NCI-H345 (cell line): ENCODE measurements at regions not wholly inside any gene's neighbourhood (a gene's known extent, or its start where the extent isn't known, plus 50 kb on each side); places are given as distances from the start of the nearest gene placed in this dataset.
"Not testable (repeated sequence)": the region's sequence is repeated elsewhere in the genome, so short reads cannot be mapped to it uniquely, and the experiment has no call there.

Experiments
- DNase-seq: peaks from one replicate; lab custom pipeline; 2025; lab: John Stamatoyannopoulos, UW

GRCh38 chr18:77373730-77374445, 124.2 kb downstream of the GALR1 start:
- DNase-seq, result no peak

- no peak for DNase-seq
Measured at GRCh38 chr18:77374446-77374805, 124.8 kb downstream of the GALR1 start.

- peak; percentile 91 for DNase-seq
Measured at GRCh38 chr18:77376043-77376732, 126.5 kb downstream of the GALR1 start.

- no peak for DNase-seq
Measured at GRCh38 chr18:77376733-77377094, 127.1 kb downstream of the GALR1 start.

- DNase-seq, result no peak
Measured at GRCh38 chr18:77377813-77378212, 128.2 kb downstream of the GALR1 start.

GRCh38 chr18:77379976-77380509, 130.4 kb downstream of the GALR1 start:
- DNase-seq, result no peak

GRCh38 chr18:77380695-77381094, 131.0 kb downstream of the GALR1 start:
- no peak for DNase-seq

GRCh38 chr18:77392321-77392720, 142.7 kb downstream of the GALR1 start:
- no peak for DNase-seq

GRCh38 chr18:77393519-77393918, 143.9 kb downstream of the GALR1 start:
- DNase-seq, result no peak

GRCh38 chr18:77395953-77396352, 146.3 kb downstream of the GALR1 start:
- no peak for DNase-seq

GRCh38 chr18:77397056-77397455, 147.4 kb downstream of the GALR1 start:
- no peak for DNase-seq

- no peak for DNase-seq
Measured at GRCh38 chr18:77397617-77398016, 148.0 kb downstream of the GALR1 start.

GRCh38 chr18:77400561-77400960, 150.9 kb downstream of the GALR1 start:
- no peak for DNase-seq

- DNase-seq, result no peak
Measured at GRCh38 chr18:77401173-77401572, 151.5 kb downstream of the GALR1 start.

- no peak for DNase-seq
Measured at GRCh38 chr18:77403969-77404535, 154.4 kb downstream of the GALR1 start.

- DNase-seq, result no peak
Measured at GRCh38 chr18:77405096-77405495, 155.4 kb downstream of the GALR1 start.

GRCh38 chr18:77407733-77408132, 158.1 kb downstream of the GALR1 start:
- no peak for DNase-seq

GRCh38 chr18:77421546-77421945, 171.9 kb downstream of the GALR1 start:
- DNase-seq, result not testable (repeated sequence)

- DNase-seq, result peak; percentile 43
Measured at GRCh38 chr18:77422974-77423867, 173.6 kb downstream of the GALR1 start.

GRCh38 chr18:77433076-77433475, 183.4 kb downstream of the GALR1 start:
- no peak for DNase-seq

GRCh38 chr18:77439888-77440287, 190.2 kb downstream of the GALR1 start:
- no peak for DNase-seq

GRCh38 chr18:77442393-77442792, 192.7 kb downstream of the GALR1 start:
- DNase-seq, result no peak
